ENCODE measurements at regions not wholly inside any gene's neighbourhood (a gene's known extent, or its start where the extent isn't known, plus 50 kb on each side); places are given as distances from the start of the nearest gene placed in this dataset.

GRCh38 chr6:82785206-82785605, 280.4 kb downstream of the UBE3D start:
- Histone ChIP-seq H4K8ac (ENCODE audit: low read length) (no peak overlapping the region), H3K79me1 (replicated peaks; ENCODE audit: low read length, poor library complexity, severe bottlenecking) (no peaks in the 10 kb centered on the region), H2BK12ac (ENCODE audit: low read length in 2 of 2) (no peak overlapping the region), H3K9ac (ENCODE audit: low read length) (no peak overlapping the region), H2AFZ (ENCODE audit: low read depth, low read length) (no peak overlapping the region), H2AK5ac (ENCODE audit: low read length, severe bottlenecking) (no peak overlapping the region), H3K4ac (ENCODE audit: low read depth in 1 of 2, low read length in 2 of 2) (no peak overlapping the region), H3K4me2 (ENCODE audit: low read length, poor library complexity, severe bottlenecking) (no peak overlapping the region), H2BK5ac (ENCODE audit: low read depth, low read length, poor library complexity, severe bottlenecking) (no peak overlapping the region), H3K18ac (ENCODE audit: low read depth in 1 of 2, low read length in 2 of 2) (no peak overlapping the region), H3K27ac (ENCODE audit: low read length, poor library complexity, severe bottlenecking) (no peak overlapping the region), H3K14ac (ENCODE audit: low read length in 2 of 2) (no peak overlapping the region), H4K91ac (ENCODE audit: low read length) (no peak overlapping the region), H3K27me3 (ENCODE audit: control insufficient read depth in 1 of 2, insufficient read depth in 1 of 2, low read length in 2 of 2) (no peaks in the 10 kb centered on the region), H2BK120ac (ENCODE audit: low read depth, low read length) (no peak overlapping the region), H3K36me3 (ENCODE audit: control insufficient read depth in 1 of 2, insufficient read depth in 2 of 2, low read depth in 1 of 2, low read length in 2 of 2) (no peaks in the 10 kb centered on the region), H3K9me3 (ENCODE audit: control insufficient read depth, low read length) (peaks cover 5% of the 10 kb centered on the region), H3K23ac (ENCODE audit: low read length in 2 of 2) (no peak overlapping the region), H3K4me1 (ENCODE audit: control insufficient read depth, insufficient read depth, low read depth, low read length) (peaks cover 7% of the 10 kb centered on the region), H3K4me3 (ENCODE audit: insufficient read depth in 1 of 2, low read depth in 1 of 2, low read length in 2 of 2) (no peak overlapping the region), H2BK15ac (ENCODE audit: low read depth, poor library complexity, severe bottlenecking) (no peak overlapping the region)
- no peak for DNase-seq
- WGBS, result 75% methylated on average over 2 of the region's 2 CpGs

GRCh38 chr6:82786248-82786647, 279.4 kb downstream of the UBE3D start:
- 90% methylated on average over 2 of the region's 3 CpGs for WGBS
- Histone ChIP-seq H2BK15ac (ENCODE audit: low read depth, poor library complexity, severe bottlenecking) (no peak overlapping the region), H2BK5ac (ENCODE audit: low read depth, low read length, poor library complexity, severe bottlenecking) (no peak overlapping the region), H3K4ac (ENCODE audit: low read depth in 1 of 2, low read length in 2 of 2) (no peak overlapping the region), H3K27me3 (ENCODE audit: control insufficient read depth in 1 of 2, insufficient read depth in 1 of 2, low read length in 2 of 2) (no peaks in the 10 kb centered on the region), H3K4me1 (ENCODE audit: control insufficient read depth, insufficient read depth, low read depth, low read length) (peaks cover 7% of the 10 kb centered on the region), H3K9me3 (ENCODE audit: control insufficient read depth, low read length) (peaks cover 13% of the 10 kb centered on the region), H2BK12ac (ENCODE audit: low read length in 2 of 2) (no peak overlapping the region), H3K18ac (ENCODE audit: low read depth in 1 of 2, low read length in 2 of 2) (no peak overlapping the region), H3K4me3 (ENCODE audit: insufficient read depth in 1 of 2, low read depth in 1 of 2, low read length in 2 of 2) (no peak overlapping the region), H3K36me3 (ENCODE audit: control insufficient read depth in 1 of 2, insufficient read depth in 2 of 2, low read depth in 1 of 2, low read length in 2 of 2) (no peaks in the 10 kb centered on the region), H4K8ac (ENCODE audit: low read length) (no peak overlapping the region), H4K91ac (ENCODE audit: low read length) (no peak overlapping the region), H3K27ac (ENCODE audit: low read length, poor library complexity, severe bottlenecking) (no peak overlapping the region), H3K23ac (ENCODE audit: low read length in 2 of 2) (no peak overlapping the region), H3K9ac (ENCODE audit: low read length) (no peak overlapping the region), H3K14ac (ENCODE audit: low read length in 2 of 2) (no peak overlapping the region), H3K79me1 (replicated peaks; ENCODE audit: low read length, poor library complexity, severe bottlenecking) (no peaks in the 10 kb centered on the region), H2BK120ac (ENCODE audit: low read depth, low read length) (no peak overlapping the region), H3K4me2 (ENCODE audit: low read length, poor library complexity, severe bottlenecking) (no peak overlapping the region), H2AK5ac (ENCODE audit: low read length, severe bottlenecking) (no peak overlapping the region), H2AFZ (ENCODE audit: low read depth, low read length) (no peak overlapping the region)
- no peak for DNase-seq

DNA sequence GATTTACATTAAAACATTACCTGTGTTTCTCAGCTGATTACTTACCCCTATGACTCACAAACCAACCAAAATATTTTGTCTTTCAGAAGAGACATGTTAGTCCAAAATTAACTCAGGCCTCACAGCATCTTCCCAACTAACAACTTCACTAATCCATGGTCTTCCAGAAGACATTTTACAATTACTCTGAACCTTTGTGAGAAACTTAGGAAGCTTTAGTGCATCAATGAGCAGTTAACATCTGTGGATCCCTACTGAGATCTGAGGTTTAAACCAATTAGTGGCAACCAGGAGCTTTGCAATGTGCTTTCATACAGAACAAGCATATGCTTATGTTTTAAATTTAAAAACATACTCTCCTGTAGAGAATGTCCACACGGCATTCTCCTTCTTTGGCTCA, 269.7 kb downstream of the UBE3D start:
- no peak overlapping the region for H3K14ac ChIP-seq (ENCODE audit: low read length in 2 of 2)
- no peak overlapping the region for H3K4me2 ChIP-seq (ENCODE audit: low read length, poor library complexity, severe bottlenecking)
- H3K9ac ChIP-seq (ENCODE audit: low read length), result no peak overlapping the region
- no peak overlapping the region for H3K23ac ChIP-seq (ENCODE audit: low read length in 2 of 2)
- no peaks in the 10 kb centered on the region for H3K4me1 ChIP-seq (ENCODE audit: control insufficient read depth, insufficient read depth, low read depth, low read length)
- H3K9me3 ChIP-seq (ENCODE audit: control insufficient read depth, low read length), result peaks cover 15% of the 10 kb centered on the region
- no peak overlapping the region for H2BK12ac ChIP-seq (ENCODE audit: low read length in 2 of 2)
- H2AFZ ChIP-seq (ENCODE audit: low read depth, low read length), result no peak overlapping the region
- H4K8ac ChIP-seq (ENCODE audit: low read length), result no peak overlapping the region
- no peaks in the 10 kb centered on the region for H3K27me3 ChIP-seq (ENCODE audit: control insufficient read depth in 1 of 2, insufficient read depth in 1 of 2, low read length in 2 of 2)
- H3K4ac ChIP-seq (ENCODE audit: low read depth in 1 of 2, low read length in 2 of 2), result no peak overlapping the region
- 29% methylated on average over 1 of the region's 1 CpG for WGBS
- no peak overlapping the region for H3K27ac ChIP-seq (ENCODE audit: low read length, poor library complexity, severe bottlenecking)
- no peak overlapping the region for H2BK15ac ChIP-seq (ENCODE audit: low read depth, poor library complexity, severe bottlenecking)
- DNase-seq, result no peak
- no peak overlapping the region for H4K91ac ChIP-seq (ENCODE audit: low read length)
- no peak overlapping the region for H3K18ac ChIP-seq (ENCODE audit: low read depth in 1 of 2, low read length in 2 of 2)
- H3K79me1 ChIP-seq (replicated peaks; ENCODE audit: low read length, poor library complexity, severe bottlenecking), result no peaks in the 10 kb centered on the region
- H2AK5ac ChIP-seq (ENCODE audit: low read length, severe bottlenecking), result no peak overlapping the region
- no peak overlapping the region for H2BK5ac ChIP-seq (ENCODE audit: low read depth, low read length, poor library complexity, severe bottlenecking)
- no peaks in the 10 kb centered on the region for H3K36me3 ChIP-seq (ENCODE audit: control insufficient read depth in 1 of 2, insufficient read depth in 2 of 2, low read depth in 1 of 2, low read length in 2 of 2)
- H2BK120ac ChIP-seq (ENCODE audit: low read depth, low read length), result no peak overlapping the region
- H3K4me3 ChIP-seq (ENCODE audit: insufficient read depth in 1 of 2, low read depth in 1 of 2, low read length in 2 of 2), result no peak overlapping the region

GRCh38 chr6:82801083-82801482, 264.6 kb downstream of the UBE3D start:
- no peak for DNase-seq
- H2BK120ac ChIP-seq (ENCODE audit: low read depth, low read length), result no peak overlapping the region
- no peak overlapping the region for H4K91ac ChIP-seq (ENCODE audit: low read length)
- no peak overlapping the region for H2BK12ac ChIP-seq (ENCODE audit: low read length in 2 of 2)
- H3K9ac ChIP-seq (ENCODE audit: low read length), result no peak overlapping the region
- no peak overlapping the region for H3K18ac ChIP-seq (ENCODE audit: low read depth in 1 of 2, low read length in 2 of 2)
- H2BK5ac ChIP-seq (ENCODE audit: low read depth, low read length, poor library complexity, severe bottlenecking), result no peak overlapping the region
- H3K4ac ChIP-seq (ENCODE audit: low read depth in 1 of 2, low read length in 2 of 2), result no peak overlapping the region
- no peak overlapping the region for H2BK15ac ChIP-seq (ENCODE audit: low read depth, poor library complexity, severe bottlenecking)
- no peak overlapping the region for H3K4me2 ChIP-seq (ENCODE audit: low read length, poor library complexity, severe bottlenecking)
- H3K27ac ChIP-seq (ENCODE audit: low read length, poor library complexity, severe bottlenecking), result no peak overlapping the region
- H2AK5ac ChIP-seq (ENCODE audit: low read length, severe bottlenecking), result no peak overlapping the region
- H2AFZ ChIP-seq (ENCODE audit: low read depth, low read length), result no peak overlapping the region
- H3K4me1 ChIP-seq (ENCODE audit: control insufficient read depth, insufficient read depth, low read depth, low read length), result no peaks in the 10 kb centered on the region
- H3K36me3 ChIP-seq (ENCODE audit: control insufficient read depth in 1 of 2, insufficient read depth in 2 of 2, low read depth in 1 of 2, low read length in 2 of 2), result no peaks in the 10 kb centered on the region
- no peaks in the 10 kb centered on the region for H3K79me1 ChIP-seq (replicated peaks; ENCODE audit: low read length, poor library complexity, severe bottlenecking)
- H3K27me3 ChIP-seq (ENCODE audit: control insufficient read depth in 1 of 2, insufficient read depth in 1 of 2, low read length in 2 of 2), result no peaks in the 10 kb centered on the region
- WGBS, result 83% methylated on average over 2 of the region's 2 CpGs
- H3K14ac ChIP-seq (ENCODE audit: low read length in 2 of 2), result no peak overlapping the region
- peaks cover 16% of the 10 kb centered on the region for H3K9me3 ChIP-seq (ENCODE audit: control insufficient read depth, low read length)
- H4K8ac ChIP-seq (ENCODE audit: low read length), result no peak overlapping the region
- no peak overlapping the region for H3K4me3 ChIP-seq (ENCODE audit: insufficient read depth in 1 of 2, low read depth in 1 of 2, low read length in 2 of 2)
- H3K23ac ChIP-seq (ENCODE audit: low read length in 2 of 2), result no peak overlapping the region

Data from mesenchymal stem cell (in vitro differentiated cells and primary cell).